ENCODE measurements at regions not wholly inside any gene's neighbourhood (a gene's known extent, or its start where the extent isn't known, plus 50 kb on each side); places are given as distances from the start of the nearest gene placed in this dataset.

- TF ChIP-seq EZH2 (IDR thresholded peaks at IDR 0.05; ENCODE audit: insufficient read depth, poor library complexity, severe bottlenecking) (no peak), EZH2phosphoT487 (IDR thresholded peaks at IDR 0.05; ENCODE audit: insufficient read depth, low read depth) (no peak)
These were observed 1349.3 kb upstream of the CELF2 start for GRCh38 chr10:9668411-9668810.
